GM12874 (cell line): ENCODE measurements at regions not wholly inside any gene's neighbourhood (a gene's known extent, or its start where the extent isn't known, plus 50 kb on each side); places are given as distances from the start of the nearest gene placed in this dataset.

Experiments
- TF ChIP-seq, protein P1 (sequence below): IDR thresholded peaks from 2 replicates; pipeline ENCODE4 v1.5.1; 2011; ENCODE audit warnings: low read depth, mild to moderate bottlenecking, control low read depth, low read length, moderate library complexity; ENCODE audit not compliant: insufficient read depth

DNA sequence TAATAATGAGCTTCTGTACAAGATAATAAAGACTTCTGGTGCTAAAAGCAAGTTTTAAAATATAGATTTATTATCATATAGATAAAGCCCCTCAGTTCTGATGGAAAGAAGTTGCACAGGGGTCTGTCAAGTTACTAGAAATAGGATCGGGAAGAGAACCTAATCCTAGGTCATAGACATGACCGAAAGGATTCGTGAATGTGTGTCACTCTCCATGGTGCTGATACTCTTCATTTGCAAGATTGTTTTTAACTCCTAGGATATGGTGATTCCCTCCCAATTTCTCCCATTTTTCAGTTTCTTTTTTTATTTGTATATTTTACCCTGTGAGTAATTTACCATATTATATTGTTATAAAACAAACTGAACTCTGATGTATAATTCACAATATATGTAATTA, 58.9 kb upstream of the CTNNA2 start:
- TF ChIP-seq, protein P1, sequence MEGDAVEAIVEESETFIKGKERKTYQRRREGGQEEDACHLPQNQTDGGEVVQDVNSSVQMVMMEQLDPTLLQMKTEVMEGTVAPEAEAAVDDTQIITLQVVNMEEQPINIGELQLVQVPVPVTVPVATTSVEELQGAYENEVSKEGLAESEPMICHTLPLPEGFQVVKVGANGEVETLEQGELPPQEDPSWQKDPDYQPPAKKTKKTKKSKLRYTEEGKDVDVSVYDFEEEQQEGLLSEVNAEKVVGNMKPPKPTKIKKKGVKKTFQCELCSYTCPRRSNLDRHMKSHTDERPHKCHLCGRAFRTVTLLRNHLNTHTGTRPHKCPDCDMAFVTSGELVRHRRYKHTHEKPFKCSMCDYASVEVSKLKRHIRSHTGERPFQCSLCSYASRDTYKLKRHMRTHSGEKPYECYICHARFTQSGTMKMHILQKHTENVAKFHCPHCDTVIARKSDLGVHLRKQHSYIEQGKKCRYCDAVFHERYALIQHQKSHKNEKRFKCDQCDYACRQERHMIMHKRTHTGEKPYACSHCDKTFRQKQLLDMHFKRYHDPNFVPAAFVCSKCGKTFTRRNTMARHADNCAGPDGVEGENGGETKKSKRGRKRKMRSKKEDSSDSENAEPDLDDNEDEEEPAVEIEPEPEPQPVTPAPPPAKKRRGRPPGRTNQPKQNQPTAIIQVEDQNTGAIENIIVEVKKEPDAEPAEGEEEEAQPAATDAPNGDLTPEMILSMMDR = no peak

DNA sequence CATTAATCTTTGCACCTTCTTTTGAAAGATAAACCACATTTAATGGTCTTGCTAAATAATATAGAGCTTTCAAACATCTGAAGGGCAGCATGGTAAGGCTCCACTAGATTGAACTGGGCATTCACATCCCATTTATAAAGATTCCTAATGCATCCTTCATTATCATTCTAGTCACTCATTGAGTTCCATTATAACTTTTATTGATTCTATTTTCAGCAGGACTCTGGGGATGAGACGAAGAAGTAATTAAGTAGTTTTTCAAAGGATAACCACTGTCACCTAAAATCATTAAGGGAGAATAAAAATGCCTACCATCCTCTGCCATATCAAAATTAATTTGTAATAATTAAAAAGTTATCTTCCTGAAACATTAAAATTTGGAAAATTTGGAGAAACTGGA, 60.2 kb upstream of the CTNNA2 start:
- TF ChIP-seq, protein P1 = no peak

DNA sequence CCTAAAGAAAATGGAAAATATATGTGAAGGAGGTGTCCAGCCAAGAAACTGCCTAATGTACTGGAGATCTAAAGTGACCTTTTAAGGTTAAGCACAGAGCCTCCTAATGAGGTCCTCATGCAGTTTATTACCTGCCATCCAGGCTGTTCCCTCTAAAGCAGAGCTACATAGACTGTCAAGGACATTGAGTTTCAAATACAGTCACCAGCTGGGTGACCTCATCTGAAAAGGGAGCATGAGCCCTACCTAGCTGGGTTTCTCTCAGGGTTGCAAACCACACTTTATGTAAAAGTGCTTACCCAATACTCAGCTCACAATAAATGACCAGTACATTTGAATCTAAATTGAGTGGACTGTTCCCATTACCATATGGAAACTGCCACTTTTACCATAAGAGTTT, 65.4 kb upstream of the CTNNA2 start:
- TF ChIP-seq, protein P1 = no peak

DNA sequence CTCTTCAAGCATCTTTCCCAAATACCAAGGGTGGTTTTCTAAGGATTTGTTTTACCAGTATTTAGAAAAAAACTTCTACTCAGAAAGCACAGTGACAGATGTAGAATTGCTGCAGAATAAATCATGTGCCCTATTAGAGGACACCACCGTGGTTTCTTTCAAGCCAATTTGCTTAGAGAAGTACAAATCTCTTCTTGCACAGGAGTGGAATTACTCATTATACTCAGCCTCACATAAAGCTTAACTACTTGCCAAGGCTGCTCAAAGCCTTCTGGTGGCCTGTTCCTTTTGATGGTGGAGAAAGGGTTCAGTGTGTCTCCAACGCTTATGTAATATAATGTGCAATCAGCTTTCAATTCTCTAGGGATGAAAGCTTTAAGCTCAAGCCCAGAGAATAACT, 66.5 kb upstream of the CTNNA2 start:
- TF ChIP-seq, protein P1 = no peak

DNA sequence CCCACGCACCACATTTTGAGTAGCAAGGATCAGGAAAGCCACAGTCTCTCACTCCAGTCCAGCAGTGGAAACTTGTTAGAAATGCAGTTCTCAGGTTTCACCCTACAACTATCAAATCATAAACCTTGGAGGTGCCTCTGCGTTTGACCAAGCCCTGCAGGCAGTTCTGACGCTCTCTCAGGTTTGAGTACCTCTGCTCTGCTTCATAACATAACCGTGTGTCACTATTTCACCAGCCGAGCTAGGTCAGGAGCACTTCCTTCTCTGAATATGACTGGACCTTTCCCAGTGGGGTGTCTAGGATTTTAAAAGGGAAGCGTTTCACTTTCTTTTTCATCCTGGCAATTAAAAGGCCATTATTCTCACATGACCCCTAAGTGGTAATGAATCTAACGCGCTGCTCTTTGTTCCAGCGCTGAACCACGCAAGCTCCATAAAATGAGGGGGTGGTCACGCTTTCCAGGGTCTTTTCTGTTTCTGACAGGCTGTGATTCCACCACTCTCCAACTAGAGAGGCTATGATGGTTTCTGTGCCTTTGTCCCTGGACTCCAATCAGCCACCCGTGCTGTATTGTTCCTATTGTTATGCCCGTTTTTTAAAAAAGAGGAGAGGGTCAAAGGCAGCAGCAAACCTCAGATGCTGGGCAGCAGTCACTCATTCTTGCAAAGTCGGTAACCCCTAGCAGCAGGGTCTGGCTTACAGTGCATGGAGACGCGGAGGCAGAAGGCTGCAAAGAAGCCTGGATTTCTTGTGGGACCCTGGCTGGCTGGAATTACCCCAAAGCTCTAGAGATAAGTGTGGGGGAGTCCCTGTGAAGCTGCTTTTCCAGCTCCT, 75.2 kb upstream of the CTNNA2 start:
- TF ChIP-seq, protein P1 = no peak

DNA sequence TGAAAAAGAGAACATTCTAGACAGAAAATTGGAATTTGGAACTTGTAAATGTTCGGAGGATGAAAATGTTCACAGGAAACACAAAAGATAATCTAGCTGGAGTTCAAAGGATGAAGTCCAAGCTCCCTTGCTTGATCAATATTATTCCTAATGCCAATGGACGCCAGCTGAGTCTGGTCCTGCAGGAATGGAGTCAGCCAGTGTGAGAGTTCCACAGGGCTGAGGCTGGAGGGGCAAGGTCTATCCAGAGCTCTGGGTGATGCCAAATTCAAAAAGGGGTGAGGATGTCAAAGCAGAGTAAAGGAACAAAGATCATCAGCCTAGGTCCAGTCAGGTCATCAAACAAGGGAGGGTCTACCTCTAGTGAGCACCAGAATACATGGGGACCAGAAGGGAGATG, 78.5 kb upstream of the CTNNA2 start:
- TF ChIP-seq, protein P1 = no peak

DNA sequence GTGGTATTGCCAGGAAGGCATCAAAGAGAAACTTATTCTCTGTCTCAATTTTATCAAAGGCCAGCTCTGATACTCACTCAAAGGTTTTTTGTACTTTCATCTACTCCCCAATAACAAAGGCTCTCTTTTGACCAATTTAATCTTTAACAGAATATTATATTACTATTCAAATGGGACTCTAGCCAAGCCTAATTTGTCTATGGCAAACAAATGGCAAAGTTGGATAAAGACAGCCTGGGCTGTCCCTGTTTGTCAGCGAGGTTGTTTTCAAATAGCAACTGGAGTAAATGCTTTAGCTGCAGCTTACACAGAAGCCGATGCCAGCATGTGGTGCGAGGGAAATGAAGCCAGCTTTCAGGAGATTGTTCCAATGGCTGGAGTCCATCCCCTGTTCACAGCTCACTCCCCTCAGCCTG, 80.1 kb upstream of the CTNNA2 start:
- TF ChIP-seq, protein P1 = no peak
